K562 (cell line): ENCODE measurements at regions not wholly inside any gene's neighbourhood (a gene's known extent, or its start where the extent isn't known, plus 50 kb on each side); places are given as distances from the start of the nearest gene placed in this dataset.

Source experiments
- ATAC-seq: fragments of 200-7000 bp; cut with Tn5 transposase; 3 replicates; pipeline ENCODE4 v1.9.1; 2020; ENCODE audit warnings: moderate library complexity
- BruUV-seq: library from RNA; stranded (reverse); fragments of 400-500 nt; replicated peaks from 2 replicates; lab custom pipeline; 2021; lab: Mats Ljungman, UMichigan
- CTCF ChIA-PET: fragments of 300-600 bp; formaldehyde crosslinking; extraction: SDS; loops from one replicate; lab custom pipeline; 2021; ENCODE audit warnings: low intra/inter-chr PET ratio; lab: Yijun Ruan, JAX
- POLR2A ChIA-PET: fragments of 300-600, 350-650 bp; sonication (Branson Sonifier 250); formaldehyde crosslinking; extraction: SDS; loops from one replicate; lab custom pipeline; 2021; ENCODE audit warnings: antibody characterized with exemption, inconsistent platforms; lab: Yijun Ruan, JAX
- DNase-seq, 4 experiments: peaks; one replicate each; pipeline versions ENCODE4 v3.0.0 to v3.0.0-alpha.2; 2011 to 2018; ENCODE audit warnings: low spot score in 3 of 4, mixed read lengths in 3 of 4; ENCODE audit errors: extremely low read depth in 1 of 4
- FAIRE-seq: peaks from 2 replicates; lab custom pipeline; 2011; peaks lifted over from hg19 to GRCh38; lab: Jason Lieb, UNC
- H2AFZ ChIP-seq: 2 replicates; pipeline ENCODE4 v1.6.0; 2011; ENCODE audit warnings: low read depth, low read length, control low read depth, inconsistent platforms
- H3K27ac ChIP-seq: fragments of 200-600 bp; 3 replicates; pipeline ENCODE4 v1.8.0; 2011; ENCODE audit warnings: low read depth, mild to moderate bottlenecking, control low read depth, inconsistent platforms, low read length, moderate library complexity, mixed read lengths; ENCODE audit errors: extremely low read depth
- H3K27me3 ChIP-seq, 2 experiments: fragments of 300-600 bp in 1 of 2; 2 replicates in 1 of 2; 3 replicates in 1 of 2; pipeline versions ENCODE4 v1.6.0 to v1.8.0; 2011; ENCODE audit warnings: inconsistent platforms in 2 of 2, low read length in 2 of 2, mild to moderate bottlenecking in 1 of 2, mixed read lengths in 1 of 2, moderate library complexity in 1 of 2; ENCODE audit not compliant: control insufficient read depth in 2 of 2, insufficient read depth in 2 of 2
- H3K36me3 ChIP-seq: fragments of 300-600 bp; 3 replicates; pipeline ENCODE4 v1.8.0; 2011; ENCODE audit warnings: mild to moderate bottlenecking, low read length, inconsistent platforms; ENCODE audit not compliant: control insufficient read depth, insufficient read depth
- H3K4me1 ChIP-seq, 2 experiments: fragments of 200-600 bp in 1 of 2; replicated peaks in 1 of 2; 2 replicates in 1 of 2; 3 replicates in 1 of 2; pipeline versions ENCODE4 v1.5.1 to v1.8.0; 2011; ENCODE audit warnings: inconsistent platforms in 2 of 2, low read length in 2 of 2, mild to moderate bottlenecking in 1 of 2, mixed read lengths in 1 of 2, moderate library complexity in 1 of 2; ENCODE audit not compliant: control insufficient read depth in 2 of 2, insufficient read depth in 2 of 2
- H3K4me2 ChIP-seq: 2 replicates; pipeline ENCODE4 v1.6.1; 2011; ENCODE audit warnings: low read length, control low read depth, inconsistent platforms, mixed read lengths; ENCODE audit not compliant: insufficient read depth
- H3K4me3 ChIP-seq: fragments of 200-600 bp; sonication (generic), shearing (Covaris generic); 2 replicates; pipeline ENCODE4 v1.5.1; 2016; ENCODE audit warnings: control low read depth, inconsistent platforms
- H3K79me2 ChIP-seq: fragments of 200-600 bp; 3 replicates; pipeline ENCODE4 v1.8.0; 2011; ENCODE audit warnings: low read length, inconsistent platforms; ENCODE audit not compliant: control insufficient read depth, insufficient read depth
- H3K9ac ChIP-seq, 2 experiments: 2 replicates each; pipeline versions ENCODE4 v1.6.0 to v1.6.1; 2011; ENCODE audit warnings: low read depth in 2 of 2, low read length in 2 of 2, control low read depth in 1 of 2, inconsistent platforms in 1 of 2, mild to moderate bottlenecking in 1 of 2, mixed read lengths in 1 of 2; ENCODE audit not compliant: insufficient read depth in 1 of 2
- H3K9me1 ChIP-seq: one replicate; pipeline ENCODE4 v1.6.0; 2011; ENCODE audit warnings: inconsistent platforms, mild to moderate bottlenecking, low read length, moderate library complexity; ENCODE audit not compliant: control insufficient read depth, insufficient read depth
- H3K9me3 ChIP-seq: replicated peaks from 2 replicates; pipeline ENCODE4 v1.5.1; 2011; ENCODE audit warnings: low read depth, low read length, inconsistent platforms; ENCODE audit not compliant: control insufficient read depth, insufficient read depth
- H4K20me1 ChIP-seq: replicated peaks from 2 replicates; pipeline ENCODE4 v1.6.1; 2011; ENCODE audit warnings: low read length, inconsistent platforms, mixed read lengths; ENCODE audit not compliant: control insufficient read depth, insufficient read depth
- BRCA1 ChIP-seq, 2 experiments: fragments of 450-650 bp in 1 of 2; sonication (generic) in 1 of 2; formaldehyde crosslinking in 1 of 2; IDR thresholded peaks; 2 replicates each; pipeline versions ENCODE4 v1.5.0 to v1.6.1; 2017 to 2020; ENCODE audit warnings: mild to moderate bottlenecking in 1 of 2, missing genetic modification reagents in 1 of 2
- CEBPB ChIP-seq: fragments of 450-650 bp; IDR thresholded peaks from 2 replicates; pipeline ENCODE4 v1.6.1; 2016; ENCODE audit warnings: missing genetic modification characterization, missing compliant biosample characterization
- HNRNPLL ChIP-seq: fragments of 200-400 bp; formaldehyde crosslinking; IDR thresholded peaks from 2 replicates; pipeline ENCODE4 v1.6.1; 2017; ENCODE audit warnings: low read length, low read depth, mild to moderate bottlenecking; ENCODE audit not compliant: poor library complexity, severe bottlenecking
- MIER1 ChIP-seq: fragments of 450-650 bp; IDR thresholded peaks from 2 replicates; pipeline ENCODE4 v1.6.1; 2016; ENCODE audit warnings: antibody characterized with exemption, mild to moderate bottlenecking, low read depth
- PHB2 ChIP-seq: fragments of 450-650 bp; IDR thresholded peaks from 2 replicates; pipeline ENCODE4 v1.6.1; 2017; ENCODE audit warnings: low read depth
- RAD51 ChIP-seq: fragments of 450-650 bp; IDR thresholded peaks from 2 replicates; pipeline ENCODE4 v1.7.1; 2016; ENCODE audit warnings: low read depth, mild to moderate bottlenecking, borderline replicate concordance
- REST ChIP-seq, 2 experiments: fragments of 450-650 bp; formaldehyde crosslinking in 1 of 2; IDR thresholded peaks; 2 replicates each; pipeline versions ENCODE4 v1.4.0 to v1.6.1; 2014 to 2020; ENCODE audit warnings: mild to moderate bottlenecking in 2 of 2, borderline replicate concordance in 1 of 2, low read depth in 1 of 2
- RUNX1 ChIP-seq: sonication (generic); IDR thresholded peaks from 2 replicates; pipeline ENCODE4 v1.6.1; 2016; ENCODE audit warnings: antibody characterized with exemption, low read depth
- ZNF197 ChIP-seq: fragments of 200-800 bp; sonication (Bioruptor generic); IDR thresholded peaks from 2 replicates; pipeline ENCODE4 v1.6.1; 2016; ENCODE audit warnings: low read depth, missing genetic modification characterization, missing compliant biosample characterization
- ZNF511 ChIP-seq: sonication (generic); formaldehyde crosslinking; IDR thresholded peaks from 2 replicates; pipeline ENCODE4 v1.8.0; 2022; ENCODE audit warnings: mild to moderate bottlenecking, missing genetic modification reagents
- ZNF740 ChIP-seq, 3 experiments: fragments of 200-800 bp in 1 of 3; sonication (Bioruptor generic) in 1 of 3; sonication (generic) in 1 of 3; formaldehyde crosslinking in 1 of 3; IDR thresholded peaks; 2 replicates each; pipeline versions ENCODE4 v1.6.1 to v1.8.0; 2016 to 2022; ENCODE audit warnings: mild to moderate bottlenecking in 2 of 3, missing compliant biosample characterization in 2 of 3, missing genetic modification characterization in 2 of 3, missing genetic modification reagents in 1 of 3
- ZNF766 ChIP-seq: fragments of 200-800 bp; sonication (Bioruptor generic); conservative IDR thresholded peaks from 2 replicates; pipeline ENCODE4 v1.6.1; 2016; ENCODE audit warnings: missing genetic modification characterization, missing compliant biosample characterization
- in situ Hi-C: fragments of 300-500 bp; cut with MboI; formaldehyde crosslinking; loops from 4 replicates; pipeline ENCODE4 v1.15.0; 2018; ENCODE audit warnings: inconsistent platforms, mixed read lengths
- intact Hi-C: fragments of 100-400 bp; cut with micrococcal nuclease; formaldehyde crosslinking; loops from 2 replicates; pipeline ENCODE4 v1.14.2; 2022

- TF ChIP-seq RUNX1 (no peak), ZNF511 (CRISPR knock-in tag) (no peak)
- TF ChIP-seq, all 486 proteins: peak for 0
Observed at GRCh38 chr15:46120713-46121112, 485.9 kb downstream of the SQOR start (continued).

- no peaks in the 10 kb centered on the region for H4K20me1 ChIP-seq
- BruUV-seq: no TSS peak
- in situ Hi-C loops (no loop called here), intact Hi-C loops (no loop called here)
- H2AFZ ChIP-seq: no peak overlapping the region
- no peaks in the 10 kb centered on the region for H3K79me2 ChIP-seq
- ATAC-seq (no peak), FAIRE-seq (no peak), DNase-seq (no peak)
- H3K4me1 ChIP-seq: no peaks in the 10 kb centered on the region
- H3K9ac ChIP-seq: no peak overlapping the region
- ChIA-PET POLR2A (no interaction called here), CTCF (no interaction called here)
- no peak overlapping the region for H3K4me2 ChIP-seq
- no peak overlapping the region for H3K27ac ChIP-seq
- H3K4me3 ChIP-seq: no peak overlapping the region
- no peaks in the 10 kb centered on the region for H3K9me1 ChIP-seq
- no peaks in the 10 kb centered on the region for H3K36me3 ChIP-seq
- no peaks in the 10 kb centered on the region; the same call in 1 of the 2 replicates for H3K9me3 ChIP-seq
- no peaks in the 10 kb centered on the region for H3K27me3 ChIP-seq
- TF ChIP-seq ZNF740 (CRISPR knock-in tag; IDR thresholded peaks at IDR 0.05) (no peak), ZNF740 (tag; IDR thresholded peaks at IDR 0.05) (no peak), CEBPB (no peak), BRCA1 (IDR thresholded peaks at IDR 0.05) (no peak), BRCA1 (CRISPR knock-in tag; IDR thresholded peaks at IDR 0.05) (no peak), HNRNPLL (no peak), MIER1 (no peak), RAD51 (no peak), ZNF766 (CRISPR knock-in tag) (no peak), REST (IDR thresholded peaks at IDR 0.05; ENCODE audit: borderline replicate concordance) (no peak), REST (CRISPR knock-in tag; IDR thresholded peaks at IDR 0.05; ENCODE audit: low read depth) (no peak), ZNF197 (CRISPR knock-in tag) (no peak), PHB2 (no peak)
Observed at GRCh38 chr15:46121441-46121840, 486.6 kb downstream of the SQOR start.
